K562 (cell line): ENCODE measurements at regions not wholly inside any gene's neighbourhood (a gene's known extent, or its start where the extent isn't known, plus 50 kb on each side); places are given as distances from the start of the nearest gene placed in this dataset.

ENCODE experiments used
- ESRRA ChIP-seq: fragments of 450-650 bp; IDR thresholded peaks from 2 replicates; pipeline ENCODE4 v1.6.1; 2014; ENCODE audit warnings: low read depth, mild to moderate bottlenecking, moderate library complexity, borderline replicate concordance
- GABPA ChIP-seq: fragments of 200-800 bp; sonication (Bioruptor generic); conservative IDR thresholded peaks from 2 replicates; pipeline ENCODE4 v1.6.1; 2016; ENCODE audit warnings: low read depth, missing genetic modification characterization, missing compliant biosample characterization
- JUND ChIP-seq, 2 experiments: IDR thresholded peaks; 2 replicates in 1 of 2; 3 replicates in 1 of 2; pipeline ENCODE4 v1.6.1; 2011; ENCODE audit warnings: borderline replicate concordance in 2 of 2, low read depth in 2 of 2, low read length in 2 of 2, improper control_type of control experiment in 1 of 2, missing biosample characterization in 1 of 2, missing genetic modification characterization in 1 of 2, missing genetic modification reagents in 1 of 2
- NR2C2 ChIP-seq, 2 experiments: fragments of 200-800 bp in 1 of 2; sonication (Bioruptor generic) in 1 of 2; sonication (generic) in 1 of 2; formaldehyde crosslinking in 1 of 2; IDR thresholded peaks; 2 replicates each; pipeline versions ENCODE4 v1.6.1 to v1.8.0; 2016 to 2022; ENCODE audit warnings: mild to moderate bottlenecking in 1 of 2, missing compliant biosample characterization in 1 of 2, missing genetic modification characterization in 1 of 2, missing genetic modification reagents in 1 of 2
- RFX5 ChIP-seq: IDR thresholded peaks from 2 replicates; pipeline ENCODE4 v1.6.1; 2011; ENCODE audit warnings: low read depth, mild to moderate bottlenecking, improper control_type of control experiment, low read length
- SAP30 ChIP-seq: fragments of 200-600 bp; sonication (generic); IDR thresholded peaks from 2 replicates; pipeline ENCODE4 v1.6.1; 2012; ENCODE audit warnings: borderline replicate concordance, low read depth, mild to moderate bottlenecking, moderate library complexity, low read length, control low read depth, inconsistent platforms; ENCODE audit not compliant: insufficient read depth, poor library complexity, severe bottlenecking
- TAF1 ChIP-seq: IDR thresholded peaks from 2 replicates; pipeline ENCODE4 v1.6.1; 2011; ENCODE audit warnings: mild to moderate bottlenecking, low read length, moderate library complexity; ENCODE audit not compliant: insufficient read depth, control insufficient read depth, severe bottlenecking; ENCODE audit errors: extremely low read depth
- TARDBP ChIP-seq: fragments of 450-650 bp; IDR thresholded peaks from 2 replicates; pipeline ENCODE4 v1.6.1; 2016
- ZKSCAN1 ChIP-seq: fragments of 150-350 bp; IDR thresholded peaks from 2 replicates; pipeline ENCODE4 v1.6.1; 2016; ENCODE audit warnings: low read depth, low read length
- ZNF707 ChIP-seq: fragments of 250-450 bp; sonication (Bioruptor Pico); conservative IDR thresholded peaks from 2 replicates; pipeline ENCODE4 v1.8.0; 2022; ENCODE audit warnings: inconsistent platforms, mild to moderate bottlenecking, moderate library complexity
- TF ChIP-seq, protein P1 (sequence below): sonication (generic); formaldehyde crosslinking; IDR thresholded peaks from 2 replicates; pipeline ENCODE4 v1.8.0; 2022; ENCODE audit warnings: mild to moderate bottlenecking, missing genetic modification reagents

DNA sequence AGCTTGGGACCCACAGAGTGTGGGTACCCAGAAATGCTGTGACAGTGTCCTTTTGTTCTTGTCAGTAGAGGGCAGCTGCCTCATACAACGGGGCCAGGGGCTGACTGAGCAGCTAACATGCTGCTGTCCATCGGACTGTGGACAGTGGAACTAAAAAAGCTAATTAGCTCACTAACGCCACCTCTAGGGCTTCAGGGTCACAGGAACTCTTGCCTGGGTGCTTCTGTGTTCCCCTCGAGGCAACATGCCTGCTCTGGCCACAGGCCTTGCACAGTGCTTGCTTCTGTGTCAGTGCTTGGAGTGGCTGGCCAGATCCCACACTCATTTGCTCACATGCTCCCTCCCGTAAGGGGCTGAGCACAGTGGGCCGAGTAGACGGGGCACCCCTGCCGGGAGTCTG, 377.0 kb downstream of the OLFM4 start:
- TF ChIP-seq TARDBP (no peak), ZKSCAN1 (no peak), TAF1 (no peak), SAP30 (no peak), ESRRA (no peak), ZNF707 (CRISPR knock-in tag) (no peak), NR2C2 (CRISPR knock-in tag; IDR thresholded peaks at IDR 0.05) (no peak), NR2C2 (tag; IDR thresholded peaks at IDR 0.05) (no peak), RFX5 (no peak), GABPA (tag) (no peak), JUND (IDR thresholded peaks at IDR 0.05; ENCODE audit: borderline replicate concordance, low read depth, low read length) (no peak), JUND (tag; IDR thresholded peaks at IDR 0.05; ENCODE audit: borderline replicate concordance, low read depth, low read length) (no peak)
- TF ChIP-seq, protein P1, sequence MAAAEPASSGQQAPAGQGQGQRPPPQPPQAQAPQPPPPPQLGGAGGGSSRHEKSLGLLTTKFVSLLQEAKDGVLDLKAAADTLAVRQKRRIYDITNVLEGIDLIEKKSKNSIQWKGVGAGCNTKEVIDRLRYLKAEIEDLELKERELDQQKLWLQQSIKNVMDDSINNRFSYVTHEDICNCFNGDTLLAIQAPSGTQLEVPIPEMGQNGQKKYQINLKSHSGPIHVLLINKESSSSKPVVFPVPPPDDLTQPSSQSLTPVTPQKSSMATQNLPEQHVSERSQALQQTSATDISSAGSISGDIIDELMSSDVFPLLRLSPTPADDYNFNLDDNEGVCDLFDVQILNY (CRISPR knock-in tag): no peak
